DOHH2 (cell line): ENCODE measurements at regions not wholly inside any gene's neighbourhood (a gene's known extent, or its start where the extent isn't known, plus 50 kb on each side); places are given as distances from the start of the nearest gene placed in this dataset.

Source experiments
- CTCF ChIP-seq: fragments of 200-600 bp; sonication (generic); IDR thresholded peaks from one replicate; pipeline ENCODE4 v1.5.1; 2014; ENCODE audit warnings: antibody characterized with exemption, mild to moderate bottlenecking, low read depth, low read length; ENCODE audit not compliant: poor library complexity, severe bottlenecking
- EZH2phosphoT487 ChIP-seq: fragments of 200-600 bp; sonication (generic); IDR thresholded peaks from 2 replicates; pipeline ENCODE4 v1.6.1; 2017; ENCODE audit warnings: borderline replicate concordance, mild to moderate bottlenecking, antibody characterized with exemption, low read length, moderate library complexity, mixed read lengths

GRCh38 chr2:167787562-167787961 lies 459.8 kb downstream of the STK39 start:
- TF ChIP-seq CTCF = no peak
- no peak for TF ChIP-seq EZH2phosphoT487
